Bronchial epithelial cell (primary cell): ENCODE measurements at regions not wholly inside any gene's neighbourhood (a gene's known extent, or its start where the extent isn't known, plus 50 kb on each side); places are given as distances from the start of the nearest gene placed in this dataset.

Experiments
- DNase-seq: peaks from one replicate; pipeline ENCODE4 v3.0.0-alpha.2; 2010; ENCODE audit warnings: low read depth
- FAIRE-seq: peaks from 2 replicates; lab custom pipeline; 2011; peaks lifted over from hg19 to GRCh38; lab: Jason Lieb, UNC
- H3K27me3 ChIP-seq: 2 replicates; pipeline ENCODE4 v1.5.1; 2011; ENCODE audit warnings: low read length; ENCODE audit not compliant: control insufficient read depth, insufficient read depth
- H3K36me3 ChIP-seq: 2 replicates; pipeline ENCODE4 v1.5.1; 2011; ENCODE audit warnings: low read length; ENCODE audit not compliant: control insufficient read depth, insufficient read depth
- H3K4me3 ChIP-seq: 2 replicates; pipeline ENCODE4 v1.5.1; 2011; ENCODE audit warnings: mild to moderate bottlenecking, low read depth, low read length, control low read depth
- TF ChIP-seq, protein P1 (sequence below): IDR thresholded peaks from 2 replicates; pipeline ENCODE4 v1.5.1; 2011; ENCODE audit warnings: mild to moderate bottlenecking, moderate library complexity, low read length, control low read depth, inconsistent platforms; ENCODE audit not compliant: insufficient read depth, severe bottlenecking

DNA sequence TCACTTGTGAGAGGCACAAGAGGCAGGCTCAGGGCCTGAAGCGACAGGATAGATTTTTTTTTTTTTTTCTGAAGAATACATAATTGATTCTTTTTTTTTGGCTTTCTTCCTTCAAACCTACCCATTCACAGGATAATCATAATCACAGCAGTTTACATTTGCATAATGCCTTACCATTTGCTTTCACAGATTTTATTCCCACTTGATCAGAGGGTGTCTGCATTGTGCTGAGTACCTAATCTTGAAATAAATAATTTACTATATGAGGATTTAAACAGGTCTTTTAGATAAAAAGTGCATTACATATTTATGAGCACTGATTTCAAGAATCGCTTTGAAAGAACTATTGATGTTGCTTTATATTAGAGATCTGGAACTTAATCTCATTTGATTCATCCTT lies 219.3 kb downstream of the SPRY1 start:
- DNase-seq (no peak), FAIRE-seq (no peak)
- no peaks in the 10 kb centered on the region for H3K27me3 ChIP-seq
- H3K4me3 ChIP-seq, result no peak overlapping the region
- H3K36me3 ChIP-seq, result no peaks in the 10 kb centered on the region
- TF ChIP-seq, protein P1, sequence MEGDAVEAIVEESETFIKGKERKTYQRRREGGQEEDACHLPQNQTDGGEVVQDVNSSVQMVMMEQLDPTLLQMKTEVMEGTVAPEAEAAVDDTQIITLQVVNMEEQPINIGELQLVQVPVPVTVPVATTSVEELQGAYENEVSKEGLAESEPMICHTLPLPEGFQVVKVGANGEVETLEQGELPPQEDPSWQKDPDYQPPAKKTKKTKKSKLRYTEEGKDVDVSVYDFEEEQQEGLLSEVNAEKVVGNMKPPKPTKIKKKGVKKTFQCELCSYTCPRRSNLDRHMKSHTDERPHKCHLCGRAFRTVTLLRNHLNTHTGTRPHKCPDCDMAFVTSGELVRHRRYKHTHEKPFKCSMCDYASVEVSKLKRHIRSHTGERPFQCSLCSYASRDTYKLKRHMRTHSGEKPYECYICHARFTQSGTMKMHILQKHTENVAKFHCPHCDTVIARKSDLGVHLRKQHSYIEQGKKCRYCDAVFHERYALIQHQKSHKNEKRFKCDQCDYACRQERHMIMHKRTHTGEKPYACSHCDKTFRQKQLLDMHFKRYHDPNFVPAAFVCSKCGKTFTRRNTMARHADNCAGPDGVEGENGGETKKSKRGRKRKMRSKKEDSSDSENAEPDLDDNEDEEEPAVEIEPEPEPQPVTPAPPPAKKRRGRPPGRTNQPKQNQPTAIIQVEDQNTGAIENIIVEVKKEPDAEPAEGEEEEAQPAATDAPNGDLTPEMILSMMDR, result no peak

DNA sequence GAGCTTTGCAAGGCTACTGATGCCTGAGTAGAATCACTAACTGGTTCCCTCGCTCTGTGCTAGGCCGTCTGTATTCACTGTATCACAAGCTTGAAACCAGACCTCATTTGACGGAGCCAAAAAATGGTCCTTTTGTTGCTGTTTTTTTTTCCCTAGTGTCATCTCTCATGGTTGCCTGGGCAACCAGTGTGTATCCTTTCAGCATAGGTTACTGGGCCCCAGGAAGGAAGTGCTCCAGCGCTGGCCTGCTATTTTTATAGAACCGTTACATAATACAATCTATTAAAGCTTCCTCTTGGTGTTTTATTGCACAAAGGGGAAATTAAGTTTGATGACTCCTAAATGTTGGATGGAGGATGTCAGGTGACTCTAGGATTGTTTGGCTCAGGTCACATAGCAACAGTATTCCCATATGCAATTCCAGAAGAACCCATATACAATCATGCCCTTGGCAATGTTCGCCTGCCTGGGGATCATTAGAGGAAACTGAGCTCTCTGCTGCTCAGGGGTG lies 220.4 kb downstream of the SPRY1 start:
- Histone ChIP-seq H3K36me3 (no peaks in the 10 kb centered on the region), H3K4me3 (no peak overlapping the region), H3K27me3 (no peaks in the 10 kb centered on the region)
- FAIRE-seq (no peak), DNase-seq (no peak)
- TF ChIP-seq, protein P1, result no peak

DNA sequence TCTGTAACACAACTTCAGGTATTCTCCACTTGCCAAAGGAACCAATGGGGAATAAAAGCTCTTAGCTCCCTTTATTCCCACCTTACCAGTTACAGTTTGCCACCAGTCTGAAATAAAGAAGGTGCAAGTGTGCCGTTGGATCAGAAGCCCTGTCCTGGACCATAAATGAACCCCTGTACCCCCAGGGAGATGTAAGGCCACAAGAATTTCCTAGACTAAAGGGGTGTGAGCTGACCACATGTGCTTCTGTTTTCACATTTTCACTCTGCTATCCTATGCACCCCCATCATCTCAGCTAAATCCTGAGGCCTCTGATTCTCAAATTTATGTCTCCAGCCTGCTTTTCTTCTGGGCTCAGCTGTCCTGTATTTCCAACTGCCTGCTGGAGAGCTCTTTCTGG lies 221.2 kb downstream of the SPRY1 start:
- Histone ChIP-seq H3K27me3 (no peaks in the 10 kb centered on the region), H3K4me3 (no peak overlapping the region), H3K36me3 (no peaks in the 10 kb centered on the region)
- FAIRE-seq (no peak), DNase-seq (no peak)
- TF ChIP-seq, protein P1, result no peak

DNA sequence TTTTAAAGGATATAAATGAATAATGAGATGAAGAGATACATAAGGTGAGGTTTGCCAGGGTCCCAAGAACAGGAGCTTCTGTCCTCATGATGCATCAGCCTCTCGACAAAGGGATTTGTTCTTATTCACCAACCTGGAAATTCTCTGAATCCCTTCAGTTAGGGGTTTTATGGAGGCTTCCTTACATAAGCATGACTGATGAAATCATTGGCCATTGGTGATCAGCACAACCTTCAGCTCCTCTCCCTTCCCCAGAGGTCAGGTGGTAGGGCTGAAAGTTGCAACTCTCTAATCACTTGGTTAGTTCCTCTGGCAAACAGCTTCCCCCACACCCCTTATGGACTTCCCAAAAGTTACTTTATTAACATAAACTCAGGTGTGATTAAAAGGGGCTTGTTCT lies 222.0 kb downstream of the SPRY1 start:
- FAIRE-seq (no peak), DNase-seq (no peak)
- TF ChIP-seq, protein P1, result no peak
- H3K27me3 ChIP-seq, result no peaks in the 10 kb centered on the region
- H3K4me3 ChIP-seq, result no peak overlapping the region
- H3K36me3 ChIP-seq, result no peaks in the 10 kb centered on the region

DNA sequence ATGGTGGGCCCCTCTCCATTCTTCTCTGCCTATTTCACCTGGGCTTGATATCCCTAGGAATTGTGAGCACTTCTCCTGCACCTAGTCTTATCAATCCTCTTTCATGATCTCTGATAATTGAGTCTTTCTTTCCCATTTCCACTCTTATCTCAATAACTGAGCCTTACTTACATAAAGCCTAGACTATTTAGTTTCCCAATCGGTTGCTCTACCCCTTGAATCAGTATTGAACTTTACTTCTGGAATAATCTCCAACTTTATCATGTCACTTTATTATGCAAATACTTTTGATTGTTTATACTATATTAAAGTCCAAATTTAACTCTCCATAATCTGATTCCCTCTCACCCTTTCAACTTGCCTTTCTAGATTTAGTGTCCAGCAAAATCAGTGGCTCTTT lies 222.7 kb downstream of the SPRY1 start:
- Histone ChIP-seq H3K27me3 (no peaks in the 10 kb centered on the region), H3K36me3 (no peaks in the 10 kb centered on the region), H3K4me3 (no peak overlapping the region)
- FAIRE-seq, result no peak
- TF ChIP-seq, protein P1, result no peak
- no peak for DNase-seq

DNA sequence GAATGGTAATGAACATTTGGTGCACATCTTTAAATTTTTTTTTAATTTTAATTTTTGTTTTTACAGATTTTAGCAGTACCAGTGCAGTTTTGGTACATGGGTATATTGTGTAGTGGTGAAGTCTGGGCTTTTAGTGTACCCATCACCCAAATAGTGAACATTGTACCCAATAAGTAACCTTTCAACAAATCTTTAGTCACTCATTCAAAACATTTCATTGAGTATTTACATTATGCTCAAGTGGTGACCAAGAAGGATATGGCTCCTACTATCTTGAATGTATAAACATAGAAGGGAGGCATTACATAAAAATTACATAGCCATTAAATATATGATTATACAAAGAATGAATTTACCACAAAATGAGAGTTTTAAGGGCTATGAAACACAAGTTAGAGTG lies 223.3 kb downstream of the SPRY1 start:
- no peak for FAIRE-seq
- Histone ChIP-seq H3K36me3 (no peaks in the 10 kb centered on the region), H3K27me3 (no peaks in the 10 kb centered on the region), H3K4me3 (no peak overlapping the region)
- TF ChIP-seq, protein P1, result no peak
- no peak for DNase-seq
